DND-41 (cell line): ENCODE measurements at regions not wholly inside any gene's neighbourhood (a gene's known extent, or its start where the extent isn't known, plus 50 kb on each side); places are given as distances from the start of the nearest gene placed in this dataset.
A peak's percentile ranks its signal among the peaks of the same experiment; 100 is the strongest.

Experiments
- ATAC-seq: fragments of 200-7000 bp; cut with Tn5 transposase; 3 replicates; pipeline ENCODE4 v1.9.1; 2021; ENCODE audit warnings: low read depth; ENCODE audit not compliant: insufficient read depth
- DNase-seq: peaks from one replicate; pipeline ENCODE4 v3.0.0-alpha.2; 2020
- H2AFZ ChIP-seq: 2 replicates; pipeline ENCODE4 v1.6.0; 2012; ENCODE audit warnings: low read depth, low read length
- H3K27ac ChIP-seq: 2 replicates; pipeline ENCODE4 v1.5.1; 2012; ENCODE audit warnings: low read length, inconsistent platforms
- H3K27me3 ChIP-seq: fragments of 200-600 bp; sonication (generic); 2 replicates; pipeline ENCODE4 v1.6.0; 2012; ENCODE audit warnings: low read length, mild to moderate bottlenecking, inconsistent platforms; ENCODE audit not compliant: insufficient read depth, poor library complexity
- H3K36me3 ChIP-seq: 2 replicates; pipeline ENCODE4 v1.5.1; 2012; ENCODE audit warnings: low read length, inconsistent platforms; ENCODE audit not compliant: insufficient read depth
- H3K4me1 ChIP-seq: 2 replicates; pipeline ENCODE4 v1.5.1; 2012; ENCODE audit warnings: mild to moderate bottlenecking, low read length; ENCODE audit not compliant: insufficient read depth
- H3K4me2 ChIP-seq: 2 replicates; pipeline ENCODE4 v1.6.0; 2012; ENCODE audit warnings: mild to moderate bottlenecking, moderate library complexity, low read length, inconsistent platforms; ENCODE audit not compliant: insufficient read depth
- H3K4me3 ChIP-seq, 2 experiments: fragments of 200-600 bp in 1 of 2; shearing (Covaris generic) in 1 of 2; 2 replicates each; pipeline ENCODE4 v1.5.1; 2012 to 2016; ENCODE audit warnings: inconsistent platforms in 2 of 2, low read length in 2 of 2, mild to moderate bottlenecking in 2 of 2, low read depth in 1 of 2, moderate library complexity in 1 of 2
- H3K79me2 ChIP-seq: 2 replicates; pipeline ENCODE4 v1.6.0; 2012; ENCODE audit warnings: low read length, inconsistent platforms; ENCODE audit not compliant: insufficient read depth
- H3K9ac ChIP-seq: 2 replicates; pipeline ENCODE4 v1.6.0; 2012; ENCODE audit warnings: low read depth, mild to moderate bottlenecking, inconsistent platforms, low read length, moderate library complexity
- H3K9me3 ChIP-seq: 2 replicates; pipeline ENCODE4 v1.5.1; 2012; ENCODE audit warnings: low read length, moderate library complexity, mild to moderate bottlenecking, inconsistent platforms; ENCODE audit not compliant: insufficient read depth, severe bottlenecking
- H4K20me1 ChIP-seq: 2 replicates; pipeline ENCODE4 v1.6.0; 2012; ENCODE audit warnings: low read length; ENCODE audit not compliant: insufficient read depth
- EZH2 ChIP-seq: IDR thresholded peaks from 3 replicates; pipeline ENCODE4 v1.6.1; 2012; ENCODE audit warnings: borderline replicate concordance, low read depth, mild to moderate bottlenecking, moderate library complexity, low read length, inconsistent platforms; ENCODE audit not compliant: severe bottlenecking
- TF ChIP-seq, protein P1 (sequence below): IDR thresholded peaks from 2 replicates; pipeline ENCODE4 v1.5.1; 2012; ENCODE audit warnings: borderline replicate concordance, low read length, moderate library complexity, mild to moderate bottlenecking; ENCODE audit not compliant: poor library complexity, severe bottlenecking; ENCODE audit errors: extremely low read depth

DNA sequence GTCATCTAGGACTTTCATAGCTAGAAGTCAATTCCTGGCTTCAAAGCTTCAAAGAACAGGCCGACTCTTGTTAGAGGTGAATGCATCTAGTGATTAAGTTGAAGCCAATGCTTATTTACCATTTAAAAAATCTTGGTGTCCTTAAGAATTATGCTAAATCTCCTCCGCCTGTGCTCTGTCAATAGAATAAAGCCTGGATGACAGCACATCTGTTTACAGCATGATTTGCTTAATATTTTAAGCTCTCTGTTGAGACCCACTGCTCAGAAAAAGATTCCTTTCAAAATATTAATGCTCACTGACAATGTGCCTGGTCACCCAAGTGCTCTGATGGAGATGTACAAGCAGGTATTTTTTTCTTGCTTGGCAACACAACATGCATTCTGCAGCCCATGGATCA, 649.1 kb upstream of the USP24 start:
- Histone ChIP-seq H3K9ac (no peak overlapping the region), H3K4me1 (no peaks in the 10 kb centered on the region), H4K20me1 (no peaks in the 10 kb centered on the region), H3K27me3 (no peaks in the 10 kb centered on the region), H3K4me3 (no peak overlapping the region), H3K79me2 (no peaks in the 10 kb centered on the region), H3K36me3 (no peaks in the 10 kb centered on the region), H2AFZ (no peak overlapping the region), H3K4me2 (no peak overlapping the region), H3K9me3 (no peaks in the 10 kb centered on the region), H3K27ac (no peak overlapping the region)
- TF ChIP-seq EZH2, result no peak
- TF ChIP-seq, protein P1, sequence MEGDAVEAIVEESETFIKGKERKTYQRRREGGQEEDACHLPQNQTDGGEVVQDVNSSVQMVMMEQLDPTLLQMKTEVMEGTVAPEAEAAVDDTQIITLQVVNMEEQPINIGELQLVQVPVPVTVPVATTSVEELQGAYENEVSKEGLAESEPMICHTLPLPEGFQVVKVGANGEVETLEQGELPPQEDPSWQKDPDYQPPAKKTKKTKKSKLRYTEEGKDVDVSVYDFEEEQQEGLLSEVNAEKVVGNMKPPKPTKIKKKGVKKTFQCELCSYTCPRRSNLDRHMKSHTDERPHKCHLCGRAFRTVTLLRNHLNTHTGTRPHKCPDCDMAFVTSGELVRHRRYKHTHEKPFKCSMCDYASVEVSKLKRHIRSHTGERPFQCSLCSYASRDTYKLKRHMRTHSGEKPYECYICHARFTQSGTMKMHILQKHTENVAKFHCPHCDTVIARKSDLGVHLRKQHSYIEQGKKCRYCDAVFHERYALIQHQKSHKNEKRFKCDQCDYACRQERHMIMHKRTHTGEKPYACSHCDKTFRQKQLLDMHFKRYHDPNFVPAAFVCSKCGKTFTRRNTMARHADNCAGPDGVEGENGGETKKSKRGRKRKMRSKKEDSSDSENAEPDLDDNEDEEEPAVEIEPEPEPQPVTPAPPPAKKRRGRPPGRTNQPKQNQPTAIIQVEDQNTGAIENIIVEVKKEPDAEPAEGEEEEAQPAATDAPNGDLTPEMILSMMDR, result no peak
- no peak for DNase-seq
- ATAC-seq, result no peak

- Histone ChIP-seq H2AFZ (no peak overlapping the region), H3K27ac (no peak overlapping the region), H3K4me3 (no peak overlapping the region), H3K36me3 (no peaks in the 10 kb centered on the region), H3K79me2 (no peaks in the 10 kb centered on the region), H4K20me1 (no peaks in the 10 kb centered on the region), H3K9ac (no peak overlapping the region), H3K4me1 (no peaks in the 10 kb centered on the region), H3K4me2 (no peak overlapping the region), H3K27me3 (no peaks in the 10 kb centered on the region), H3K9me3 (no peaks in the 10 kb centered on the region)
- ATAC-seq (no peak), DNase-seq (no peak)
- TF ChIP-seq EZH2, result no peak
- TF ChIP-seq, protein P1, result no peak
These were observed 646.6 kb upstream of the USP24 start for GRCh38 chr1:55861676-55862340.

DNA sequence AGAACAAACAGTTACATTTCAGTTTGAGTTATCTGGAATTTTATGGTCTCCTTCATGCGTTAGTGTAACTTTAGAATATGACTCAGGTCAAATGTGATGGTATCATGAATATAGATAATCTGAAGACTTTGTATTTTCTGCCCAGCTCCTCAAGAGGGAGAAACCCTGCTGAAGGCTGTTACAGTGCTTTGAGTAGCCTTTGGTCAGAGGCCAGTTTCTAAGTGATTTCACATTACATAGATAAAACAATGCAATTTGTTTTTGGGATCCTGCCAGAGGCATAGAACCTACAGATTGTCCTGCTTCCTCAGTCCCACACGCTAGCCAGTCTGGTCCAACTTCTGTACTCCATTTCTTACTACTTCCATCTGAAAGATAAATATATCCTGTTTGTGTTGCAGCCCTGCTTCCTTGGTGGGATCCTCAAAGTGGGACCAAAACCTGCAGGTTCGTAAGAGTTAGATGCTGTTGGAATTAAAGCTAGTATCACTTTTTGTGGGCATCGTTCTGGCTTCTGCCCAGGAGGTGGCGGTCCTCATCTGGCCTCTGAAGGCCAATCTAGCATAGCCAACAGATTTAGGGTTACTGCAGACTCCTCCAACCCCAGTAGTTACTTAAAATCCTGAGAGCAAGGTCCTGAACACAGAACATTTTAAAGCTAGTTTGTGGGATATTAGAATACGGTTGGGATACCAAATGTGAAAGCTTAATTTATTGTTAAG, 645.8 kb upstream of the USP24 start:
- ATAC-seq (no peak), DNase-seq (peak; percentile 4)
- Histone ChIP-seq H3K4me2 (no peak overlapping the region), H3K27ac (no peak overlapping the region), H3K4me1 (no peaks in the 10 kb centered on the region), H2AFZ (no peak overlapping the region), H3K79me2 (no peaks in the 10 kb centered on the region), H3K27me3 (no peaks in the 10 kb centered on the region), H3K9ac (no peak overlapping the region), H4K20me1 (no peaks in the 10 kb centered on the region), H3K9me3 (no peaks in the 10 kb centered on the region), H3K36me3 (no peaks in the 10 kb centered on the region), H3K4me3 (no peak overlapping the region)
- TF ChIP-seq EZH2, result no peak
- TF ChIP-seq, protein P1, result peak; percentile 23
